Coronary artery (tissue), 2 donors: ENCODE measurements at regions not wholly inside any gene's neighbourhood (a gene's known extent, or its start where the extent isn't known, plus 50 kb on each side); places are given as distances from the start of the nearest gene placed in this dataset.

Source experiments
- DNase-seq: peaks from one replicate; pipeline ENCODE4 v3.0.0-alpha.2; 2017; ENCODE audit warnings: low spot score
- H3K27ac ChIP-seq, 2 donors: fragments of 200-600 bp; sonication (generic); one replicate each; pipeline ENCODE4 v1.5.1; 2016 to 2019
- H3K4me3 ChIP-seq: fragments of 200-600 bp; sonication (generic); 2 replicates; pipeline ENCODE4 v1.5.1; 2016; ENCODE audit warnings: mild to moderate bottlenecking, moderate library complexity
- CTCF ChIP-seq: fragments of 200-600 bp; sonication (generic); IDR thresholded peaks from one replicate; pipeline ENCODE4 v1.5.1; 2019; ENCODE audit warnings: antibody characterized with exemption

- Histone ChIP-seq H3K4me3 (no peak overlapping the region), H3K27ac (no peak overlapping the region)
- no peak for TF ChIP-seq CTCF
- no peak for DNase-seq
Observed at GRCh38 chr7:16106300-16106699, 315.0 kb downstream of the CRPPA start.

- H3K27ac ChIP-seq, result no peak overlapping the region
- TF ChIP-seq CTCF, result no peak
- no peak for DNase-seq
- H3K4me3 ChIP-seq, result no peak overlapping the region
Observed at GRCh38 chr7:16099302-16099849, 322.0 kb downstream of the CRPPA start.

GRCh38 chr7:16098585-16099179 lies 322.7 kb downstream of the CRPPA start:
- H3K27ac ChIP-seq, result no peak overlapping the region
- peak; percentile 54 for TF ChIP-seq CTCF
- H3K4me3 ChIP-seq, result no peak overlapping the region
- no peak for DNase-seq

GRCh38 chr7:16098058-16098457 lies 323.3 kb downstream of the CRPPA start:
- TF ChIP-seq CTCF, result no peak
- Histone ChIP-seq H3K27ac (no peak overlapping the region), H3K4me3 (no peak overlapping the region)
- no peak for DNase-seq

- DNase-seq, result no peak
- H3K27ac ChIP-seq, result peak overlapping the region in 1 of 2 donors; percentile 25
- TF ChIP-seq CTCF, result no peak
- H3K4me3 ChIP-seq, result no peak overlapping the region
Observed at GRCh38 chr7:16095171-16095950, 326.0 kb downstream of the CRPPA start.

- DNase-seq, result no peak
- TF ChIP-seq CTCF, result no peak
Observed at GRCh38 chr7:16094651-16095050, 326.7 kb downstream of the CRPPA start.

GRCh38 chr7:16092711-16093110 lies 328.6 kb downstream of the CRPPA start:
- DNase-seq, result no peak
- no peak for TF ChIP-seq CTCF
- Histone ChIP-seq H3K27ac (no peak overlapping the region), H3K4me3 (no peak overlapping the region)

More at GRCh38 chr7:16094651-16095050, 326.7 kb downstream of the CRPPA start:
- Histone ChIP-seq H3K27ac (no peak overlapping the region), H3K4me3 (no peak overlapping the region)
